Left renal pelvis (tissue), 4 donors: ENCODE measurements at regions not wholly inside any gene's neighbourhood (a gene's known extent, or its start where the extent isn't known, plus 50 kb on each side); places are given as distances from the start of the nearest gene placed in this dataset.

Experiments used
- DNase-seq, 4 donors: peaks; one replicate each; pipeline ENCODE4 v3.0.0-alpha.2; 2013; ENCODE audit warnings: low read depth in 4 of 4, low spot score in 3 of 4

DNA sequence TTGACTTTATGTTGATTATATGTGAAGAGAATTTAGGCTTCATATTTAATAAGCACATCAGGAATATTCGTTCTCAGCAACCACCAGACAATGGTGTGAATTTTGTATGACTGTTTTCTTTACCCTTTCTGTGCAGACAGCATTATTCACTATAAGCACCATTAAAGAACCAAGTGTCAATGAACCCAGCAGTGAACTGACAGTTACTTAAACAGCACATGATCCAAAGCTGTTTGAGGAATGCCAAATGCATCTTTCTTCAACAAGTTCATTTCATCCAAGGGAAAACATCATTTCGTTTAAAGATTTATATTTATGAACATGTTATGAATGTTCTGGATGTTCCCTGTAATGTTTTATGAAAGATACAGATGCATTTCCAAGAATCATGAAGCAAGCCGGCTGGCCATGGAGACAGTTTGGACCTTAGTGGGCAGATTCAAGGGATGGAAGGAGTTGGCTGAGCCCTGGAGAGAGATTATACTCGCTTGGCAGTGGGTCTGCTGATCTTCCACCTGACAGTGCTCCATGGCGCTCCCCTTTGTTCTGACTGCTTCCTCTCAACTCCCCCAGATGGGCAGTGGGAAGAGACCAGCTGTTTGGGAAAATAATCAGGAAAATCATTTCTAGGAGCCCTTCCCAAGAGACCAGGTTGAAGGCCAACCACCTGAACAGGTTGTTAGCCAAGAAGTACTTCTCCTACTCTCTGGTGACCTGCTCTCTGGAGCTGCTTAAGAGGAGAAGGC lies 326.0 kb upstream of the RSPO3 start:
- no peak for DNase-seq

DNA sequence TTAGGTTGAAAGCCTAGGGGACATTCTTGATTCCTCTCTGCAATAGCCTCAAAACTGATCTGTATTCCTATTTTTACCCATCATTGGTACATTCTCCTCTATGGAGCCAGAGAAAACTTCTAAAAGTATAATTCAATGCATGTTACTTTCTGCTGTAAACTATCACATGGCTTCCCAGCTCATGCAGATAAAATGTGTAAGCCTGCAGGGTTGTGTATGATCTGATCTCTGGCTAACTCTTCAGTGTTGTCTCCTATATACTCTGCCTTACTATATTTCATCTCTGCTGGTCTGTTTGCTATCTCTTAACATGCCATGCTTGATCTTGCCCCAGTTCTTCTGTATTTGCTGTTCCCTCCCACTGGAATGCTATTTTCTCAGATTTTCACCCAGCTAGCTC lies 323.3 kb upstream of the RSPO3 start:
- DNase-seq = no peak

DNA sequence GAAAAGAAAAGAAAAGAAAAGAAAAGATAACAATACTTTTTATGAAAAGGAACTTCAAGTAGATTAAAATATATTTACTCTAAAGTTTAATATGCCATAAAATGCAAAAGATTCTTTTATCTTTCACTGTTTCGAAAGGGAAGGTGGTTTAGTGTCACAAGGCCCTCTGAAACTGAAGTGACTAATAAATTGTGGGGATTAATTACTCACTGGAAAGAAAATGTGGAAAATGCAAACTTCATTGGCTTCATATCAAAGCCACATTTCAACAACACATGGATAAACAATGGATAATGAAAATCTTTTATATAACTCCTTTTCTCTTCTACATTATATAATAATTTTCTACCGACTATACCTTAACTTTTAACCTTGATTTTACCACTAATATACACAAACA lies 320.5 kb upstream of the RSPO3 start:
- DNase-seq = no peak

DNA sequence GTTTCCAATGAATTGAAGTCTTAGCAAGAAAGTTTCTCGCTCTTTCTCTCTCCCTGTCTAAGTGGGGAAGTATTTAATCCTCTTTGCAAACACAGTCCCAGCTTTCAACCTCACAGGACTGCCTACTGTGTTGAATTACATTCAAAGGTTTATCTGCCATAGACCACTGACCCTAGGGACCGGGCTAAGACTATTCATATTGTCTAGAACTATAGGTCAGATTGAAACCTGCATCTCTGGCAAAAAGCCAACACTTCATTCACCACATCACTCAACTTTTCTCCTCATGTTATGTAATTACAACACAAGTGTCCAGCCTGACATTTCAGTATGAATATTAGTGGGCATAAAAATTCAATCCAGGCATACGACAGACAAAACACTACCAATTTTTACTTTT lies 314.7 kb upstream of the RSPO3 start:
- no peak for DNase-seq

DNA sequence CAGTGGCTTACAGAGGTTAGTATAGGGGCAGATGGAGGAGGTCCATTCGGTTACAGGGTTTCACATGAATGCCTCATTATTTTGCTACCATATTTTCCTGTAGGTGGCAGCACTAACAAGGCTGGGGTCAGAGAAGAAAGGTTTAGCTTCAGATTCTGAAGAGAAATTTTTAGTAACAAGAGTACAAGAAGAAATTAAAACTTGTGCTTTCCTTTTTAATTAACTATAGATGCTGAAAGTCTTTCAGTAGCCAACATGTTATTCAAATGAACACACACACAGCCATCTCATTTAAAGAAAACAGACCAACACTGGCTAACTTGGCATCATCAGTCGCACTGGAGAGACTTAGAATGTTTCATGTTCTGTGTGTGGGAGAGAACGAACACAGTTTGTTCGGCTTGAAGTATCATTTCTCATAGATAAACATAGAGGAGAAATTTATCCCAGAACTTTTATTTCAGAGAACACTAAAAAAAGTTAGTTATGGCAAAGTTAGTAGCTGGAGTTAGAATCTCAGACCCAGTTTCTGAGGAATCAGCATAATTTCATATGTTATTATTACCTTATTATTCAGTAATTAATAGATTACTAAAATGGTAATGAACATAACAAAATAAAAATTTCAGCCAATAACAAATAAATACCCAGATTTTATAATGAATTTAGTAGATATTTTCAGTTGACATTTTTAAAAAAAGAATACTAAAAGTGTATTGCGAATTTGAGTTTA lies 314.0 kb upstream of the RSPO3 start:
- peak in 1 of 4 donors; percentile 37 for DNase-seq

DNA sequence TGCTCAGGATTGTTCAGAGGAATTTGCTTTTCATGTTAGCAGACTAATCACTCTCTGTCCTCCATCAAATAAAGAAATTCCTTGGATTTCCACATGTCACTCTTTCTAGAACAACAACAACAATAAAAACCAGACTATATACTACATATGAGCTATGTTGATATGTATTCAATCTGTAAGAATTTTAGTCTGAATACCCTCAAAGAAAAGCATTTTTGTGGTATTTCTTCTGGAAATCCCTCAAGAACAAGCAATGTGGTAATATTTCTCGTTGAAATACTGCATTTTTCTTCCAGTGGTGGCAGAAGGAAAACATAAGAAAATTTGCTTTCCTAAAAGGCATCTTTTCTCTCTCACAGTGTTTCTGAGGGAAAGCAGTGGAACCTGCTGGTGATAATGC lies 312.6 kb upstream of the RSPO3 start:
- DNase-seq = no peak

DNA sequence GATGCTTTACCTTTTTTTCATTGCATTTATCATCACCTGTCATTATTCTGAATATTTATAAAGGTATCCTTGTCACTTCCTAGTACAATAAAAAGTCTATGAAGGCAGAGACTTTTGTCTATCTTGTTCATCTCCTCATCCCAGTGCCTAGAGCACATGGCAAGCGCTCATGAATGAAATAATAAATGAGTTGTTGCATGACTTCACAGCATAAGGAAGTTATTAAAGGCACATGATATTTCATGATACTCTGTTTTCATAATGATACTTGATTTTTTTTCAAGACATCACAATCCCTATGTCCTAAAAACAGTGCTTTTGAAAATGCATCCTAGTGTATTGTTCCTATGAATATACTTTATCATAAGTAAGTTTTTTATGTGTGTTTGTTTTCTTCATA lies 310.6 kb upstream of the RSPO3 start:
- no peak for DNase-seq

DNA sequence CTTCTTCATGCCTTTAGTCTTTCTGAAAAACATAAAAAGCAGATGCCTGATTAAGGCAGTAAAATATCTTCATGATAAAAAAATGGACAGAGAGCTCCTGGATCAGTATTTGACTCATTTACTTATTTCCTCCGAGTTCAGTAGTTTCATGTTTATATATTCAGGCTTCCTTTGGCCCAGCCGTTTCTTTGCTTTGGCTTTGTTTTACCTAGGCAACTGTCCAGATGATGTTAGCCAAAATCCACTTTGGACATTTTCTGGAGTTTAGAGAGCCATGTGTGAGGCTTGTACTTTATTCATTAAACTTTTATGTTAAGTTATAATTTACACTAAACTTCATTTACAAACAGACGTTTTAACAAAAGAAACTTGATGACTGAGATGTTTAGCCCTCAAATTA lies 307.1 kb upstream of the RSPO3 start:
- no peak for DNase-seq

DNA sequence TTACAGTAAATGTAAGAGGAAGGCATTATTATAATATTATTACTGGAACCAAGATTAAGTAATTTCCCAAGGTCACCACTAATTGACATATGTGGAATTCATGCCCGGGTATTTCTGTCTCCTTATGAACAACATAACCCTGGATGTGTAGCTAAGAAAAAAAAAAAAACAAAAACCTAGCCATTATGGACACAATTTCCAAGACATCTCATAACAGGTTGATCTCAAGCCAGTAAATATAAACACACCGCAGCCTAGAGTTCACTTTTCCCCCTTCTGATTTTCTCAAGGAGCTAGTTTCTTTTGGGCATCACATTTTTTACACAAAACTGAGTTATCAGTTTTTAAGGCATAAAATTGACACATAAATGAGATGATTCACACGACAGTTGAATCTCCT lies 306.5 kb upstream of the RSPO3 start:
- DNase-seq = no peak

DNA sequence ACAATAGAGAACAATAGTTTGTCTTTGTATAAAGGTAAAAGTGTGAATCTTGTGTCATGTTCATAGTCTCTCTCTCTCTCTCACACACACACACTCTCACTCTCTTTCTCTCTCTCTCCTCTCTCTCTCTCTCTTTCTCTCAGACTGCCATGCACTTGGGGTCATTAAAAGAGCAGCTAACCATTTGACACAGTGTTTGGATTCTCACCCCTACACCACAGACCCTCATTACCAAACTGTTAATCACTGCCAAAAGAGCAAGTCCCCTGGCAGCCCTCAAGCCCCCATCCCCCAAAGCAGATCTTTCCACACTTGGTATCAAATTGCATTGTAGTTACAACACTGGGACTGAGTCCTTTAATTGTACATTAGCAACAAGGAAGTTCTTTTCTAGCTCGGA lies 305.8 kb upstream of the RSPO3 start:
- no peak for DNase-seq

DNA sequence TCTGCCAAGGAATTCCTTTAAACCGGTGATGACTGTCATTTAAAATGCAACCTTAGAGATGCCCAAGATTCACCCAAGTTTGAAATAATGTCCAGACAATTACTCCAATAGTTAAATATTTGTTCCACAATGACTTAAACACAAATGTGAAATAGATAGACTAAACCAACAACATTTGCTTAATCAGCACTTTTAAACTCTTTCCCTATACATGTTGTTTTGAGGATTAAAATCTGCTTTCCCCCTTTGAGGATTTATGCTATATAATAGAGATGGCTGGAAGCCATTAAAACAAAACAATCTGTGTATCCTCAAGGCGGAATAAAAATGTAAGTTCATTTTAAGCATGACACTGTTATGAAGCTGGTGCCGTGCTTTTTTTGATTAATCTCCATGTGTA lies 297.8 kb upstream of the RSPO3 start:
- no peak for DNase-seq

DNA sequence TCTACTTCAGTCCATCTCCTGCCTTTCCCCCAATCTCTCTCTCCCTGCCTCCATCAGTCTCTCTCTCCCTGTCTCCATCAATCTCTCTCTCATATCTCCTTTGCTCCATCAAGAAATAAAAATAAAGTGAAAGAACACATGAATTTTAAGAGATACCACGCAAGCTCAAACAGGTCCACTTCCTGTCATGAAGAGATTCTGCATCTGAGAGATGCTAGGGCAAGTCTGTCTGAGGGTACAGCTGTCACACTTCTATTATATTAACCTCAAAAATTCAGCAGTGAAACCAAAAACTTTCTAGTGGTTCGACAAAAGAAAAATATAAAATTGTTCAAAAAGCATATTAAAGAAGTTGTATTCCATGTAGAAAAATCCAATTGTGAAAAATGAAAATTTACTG lies 296.8 kb upstream of the RSPO3 start:
- no peak for DNase-seq

DNA sequence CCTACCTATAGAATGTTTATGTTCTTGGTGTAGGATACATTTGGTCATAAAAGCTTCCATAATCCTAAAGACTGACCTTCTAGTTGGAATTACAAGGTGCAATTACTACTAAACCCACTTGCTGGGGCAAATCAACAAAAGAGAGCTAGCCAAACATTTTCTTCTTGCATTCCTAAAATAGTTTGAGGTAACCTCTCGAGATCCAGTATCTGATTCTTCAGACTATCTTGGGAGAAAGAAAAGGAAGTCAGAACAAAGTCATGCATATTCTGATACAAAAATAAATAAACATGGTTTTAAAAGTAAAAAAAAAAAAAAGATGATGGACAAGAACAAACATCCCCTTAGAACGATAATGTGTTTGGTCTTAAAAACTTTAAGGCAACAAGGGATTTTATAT lies 294.2 kb upstream of the RSPO3 start:
- DNase-seq = no peak

DNA sequence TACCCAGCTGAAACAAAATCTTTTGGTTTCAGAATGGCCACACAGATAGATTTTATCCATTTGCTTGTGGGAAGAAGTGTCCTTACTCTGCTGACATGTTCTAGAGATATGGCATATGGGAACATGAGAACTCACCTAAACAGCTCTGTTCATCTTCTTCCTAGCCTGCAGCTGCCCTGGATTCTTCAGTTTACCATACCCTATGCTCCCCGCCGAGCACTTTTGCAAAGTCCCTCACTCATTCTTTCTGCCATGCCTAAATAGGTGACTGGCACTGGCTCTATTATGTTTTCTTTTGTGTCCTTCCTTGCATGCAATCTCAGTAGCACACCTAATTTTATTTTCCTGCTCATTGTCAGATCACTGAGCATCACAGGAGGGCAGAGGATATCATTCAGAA lies 293.7 kb upstream of the RSPO3 start:
- no peak for DNase-seq

DNA sequence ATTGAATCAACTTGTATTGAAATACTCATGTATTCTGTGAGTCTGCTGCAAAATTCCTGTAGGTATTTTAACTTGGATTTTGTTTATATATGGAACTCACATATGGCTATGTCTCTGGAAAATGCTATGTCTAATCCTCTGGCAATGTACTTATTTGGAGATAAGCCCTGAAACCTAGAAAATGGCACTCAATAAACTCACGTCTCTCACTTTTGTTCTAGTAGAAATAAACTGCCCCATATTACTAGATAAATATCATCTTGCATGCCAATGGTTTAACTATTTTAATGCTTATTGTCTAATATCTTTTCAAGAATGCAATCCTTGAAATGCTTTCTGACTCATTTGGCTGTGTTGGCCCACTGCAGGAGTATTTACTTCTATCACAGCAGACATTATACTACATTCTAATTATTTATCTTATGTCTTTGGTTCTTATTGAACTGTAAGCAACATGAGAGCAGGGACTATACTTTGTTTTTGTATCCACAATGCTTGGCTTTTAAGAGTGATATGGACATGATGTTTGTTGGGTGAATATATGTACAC lies 292.2 kb upstream of the RSPO3 start:
- DNase-seq = no peak

DNA sequence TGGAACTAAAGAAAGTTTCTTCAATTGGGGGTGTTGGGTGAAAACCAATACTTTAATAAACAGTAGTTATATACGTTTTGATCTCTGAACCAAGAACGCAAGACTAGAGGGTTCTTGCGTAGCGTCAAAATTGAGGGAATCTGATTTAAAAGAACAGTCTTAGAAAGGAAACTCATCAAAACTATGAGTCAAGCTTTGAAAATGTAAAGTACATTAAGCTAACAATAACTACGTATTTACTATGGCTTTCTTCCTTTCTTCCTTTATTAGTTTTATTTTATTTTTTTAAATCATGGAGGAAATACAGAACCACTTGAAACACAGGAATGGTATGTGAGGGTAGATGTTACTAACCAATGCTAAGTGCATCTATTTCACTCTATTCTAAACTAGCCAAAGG lies 287.0 kb upstream of the RSPO3 start:
- no peak for DNase-seq

DNA sequence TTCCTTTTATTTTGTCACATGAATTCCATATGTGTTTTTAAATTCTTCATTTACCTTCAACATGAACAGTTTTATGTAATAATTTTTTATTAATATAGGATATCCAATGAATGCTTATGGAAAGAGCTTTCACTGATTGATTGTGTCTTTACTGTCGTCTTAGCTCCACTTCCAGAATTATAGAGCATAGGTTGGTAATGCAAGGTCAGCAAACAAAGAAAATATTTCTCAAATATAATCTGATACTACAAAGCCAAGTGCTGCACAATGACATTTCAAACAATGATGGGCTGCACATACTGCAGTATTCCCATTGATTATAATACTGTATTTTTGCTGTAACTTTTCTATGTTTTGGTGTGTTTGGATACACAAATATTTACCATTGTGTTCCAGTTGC lies 275.7 kb upstream of the RSPO3 start:
- no peak for DNase-seq

DNA sequence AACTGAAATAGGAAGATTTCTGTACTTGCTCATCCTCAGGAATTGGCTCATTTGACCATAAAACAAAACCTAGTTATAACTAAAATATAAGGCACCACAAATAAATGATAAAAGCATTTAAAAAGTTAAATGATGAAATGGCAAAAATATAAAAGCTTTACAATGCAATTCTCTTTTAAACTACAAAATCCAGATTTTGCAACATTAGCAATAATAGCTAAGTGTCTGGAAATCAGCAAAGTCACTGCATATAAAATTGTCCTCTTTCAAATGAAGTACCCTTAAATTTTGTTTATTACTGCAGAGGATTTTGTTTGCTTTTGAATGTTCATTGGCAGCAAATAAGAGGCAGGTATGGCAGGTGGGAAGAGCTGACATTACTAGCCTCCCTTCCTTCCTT lies 270.4 kb upstream of the RSPO3 start:
- DNase-seq = no peak

DNA sequence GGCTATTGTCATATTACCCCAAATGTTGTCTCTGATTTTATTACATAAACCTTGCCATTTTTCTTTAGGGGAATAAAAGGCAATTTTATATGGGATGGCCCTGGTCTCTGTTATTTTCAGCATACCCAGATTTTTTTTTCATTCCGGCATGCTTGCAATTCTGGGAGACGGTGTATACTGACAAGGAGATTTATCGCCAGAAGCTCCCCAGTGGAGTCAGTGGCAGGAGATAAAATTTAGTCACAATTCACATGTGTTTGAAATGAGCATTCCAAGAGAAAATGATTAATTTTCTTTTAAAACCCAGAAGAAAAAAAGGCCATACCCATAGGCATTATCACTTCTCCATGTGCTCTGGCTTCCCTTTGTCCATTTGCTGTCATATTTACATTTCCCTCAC lies 250.8 kb upstream of the RSPO3 start:
- DNase-seq = no peak

DNA sequence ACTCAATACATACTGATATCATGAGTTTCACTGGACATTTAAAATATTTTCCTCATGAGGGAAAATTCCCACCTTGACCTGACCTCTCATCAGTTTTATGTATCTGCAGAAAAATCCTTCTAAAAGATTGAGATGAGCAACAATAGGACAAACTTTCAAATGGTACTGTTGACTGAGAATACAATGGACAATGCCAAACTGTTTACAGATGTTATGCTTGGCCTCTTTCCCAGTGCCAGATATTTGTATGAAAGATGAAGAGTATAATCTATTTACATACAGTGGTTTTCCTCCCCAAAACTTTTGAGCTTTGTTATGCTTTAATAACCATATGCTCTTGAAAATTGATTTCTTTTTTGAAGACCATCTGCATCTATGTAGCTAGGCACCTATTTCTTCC lies 245.1 kb upstream of the RSPO3 start:
- DNase-seq = no peak

DNA sequence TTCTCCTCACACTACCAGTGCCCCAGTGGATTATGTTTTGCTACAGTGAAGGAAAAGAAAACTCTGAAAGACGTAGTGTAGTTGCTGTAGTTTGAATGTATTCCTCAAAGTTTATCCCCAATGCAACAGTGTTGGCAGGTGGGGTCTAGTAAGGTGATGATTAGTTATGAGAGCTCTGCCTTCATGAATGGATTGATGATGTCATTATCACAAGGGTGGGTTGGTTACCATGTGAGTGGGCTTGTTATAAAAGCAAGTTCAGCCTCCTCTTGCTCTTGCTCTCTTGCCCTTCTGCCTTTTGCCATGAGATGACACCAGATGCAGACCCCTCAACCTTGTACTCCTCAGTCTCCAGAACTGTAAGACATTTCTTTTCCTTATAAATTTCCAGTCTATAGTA lies 244.7 kb upstream of the RSPO3 start:
- DNase-seq = no peak

DNA sequence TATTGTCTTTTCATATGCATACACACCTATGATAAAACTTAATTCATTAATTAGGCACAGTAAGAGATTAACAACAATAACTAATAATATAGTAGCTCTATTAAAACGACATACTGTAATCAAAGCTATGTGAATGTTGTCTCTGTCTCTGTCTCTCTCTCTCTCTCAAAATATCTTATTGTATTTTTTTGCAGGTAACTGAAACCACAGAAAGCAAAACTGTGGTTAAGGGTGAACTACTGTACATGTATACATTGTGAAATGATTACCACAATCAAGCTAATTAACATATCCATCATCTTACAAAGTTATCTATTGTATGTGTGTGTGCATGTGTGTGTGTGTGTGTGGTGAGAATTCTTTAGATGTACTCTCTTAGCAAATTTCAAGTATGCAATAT lies 242.0 kb upstream of the RSPO3 start:
- DNase-seq = no peak
